ENCODE measurements at regions not wholly inside any gene's neighbourhood (a gene's known extent, or its start where the extent isn't known, plus 50 kb on each side); places are given as distances from the start of the nearest gene placed in this dataset.

DNA sequence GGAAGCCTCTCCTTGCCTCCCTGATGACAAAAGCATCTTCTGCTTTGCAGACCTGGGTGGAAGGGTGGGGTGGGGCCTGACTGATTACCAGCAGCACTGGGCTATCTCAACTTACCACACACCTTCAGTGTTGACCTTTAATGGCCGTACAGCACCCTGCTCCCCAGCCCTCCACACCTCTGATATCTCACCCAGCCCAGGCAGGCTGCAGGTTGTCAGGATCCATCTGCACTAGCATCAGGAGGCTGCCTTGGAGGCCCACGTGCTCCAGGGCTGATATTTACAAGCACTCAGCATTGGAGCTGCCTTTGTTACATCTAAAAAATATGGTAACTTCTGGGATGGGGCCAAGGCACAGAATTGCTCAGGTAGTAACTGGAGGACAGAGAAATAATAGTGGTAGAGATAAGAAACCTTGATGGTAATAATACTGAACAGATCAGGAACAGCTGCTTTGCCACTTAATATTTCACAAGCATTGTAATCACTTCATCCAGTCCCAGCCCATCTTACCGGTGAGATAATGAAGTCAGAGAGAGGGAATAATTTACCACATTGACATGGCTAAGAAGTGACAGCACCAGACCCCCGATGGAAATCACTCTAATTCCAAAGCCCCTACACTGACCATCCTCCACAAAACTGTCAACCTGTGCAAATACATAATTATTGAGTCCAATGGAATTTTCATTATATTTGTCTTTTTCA is 125.2 kb upstream of the RFLNA start:
- no peak for TF ChIP-seq CTCF (IDR thresholded peaks at IDR 0.05)
- TF ChIP-seq EP300 (IDR thresholded peaks at IDR 0.05) = no peak
- TF ChIP-seq POLR2A (IDR thresholded peaks at IDR 0.05) = no peak
- Histone ChIP-seq H3K27me3 (no peaks in the 10 kb centered on the region), H3K4me1 (peaks cover 0 to 10% (median 4%) of the 10 kb centered on the region in 4 donors), H3K4me3 (no peak overlapping the region), H3K27ac (no peak overlapping the region), H3K9me3 (no peaks in the 10 kb centered on the region), H3K36me3 (no peaks in the 10 kb centered on the region)
- no peak for DNase-seq (ENCODE audit: low spot score in 2 of 2)
- WGBS, 2 donors = 79 to 94% methylated on average over 4 of the region's 4 CpGs

GRCh38 chr12:124170760-124171159 is 124.1 kb upstream of the RFLNA start:
- Histone ChIP-seq H3K27ac (no peak overlapping the region), H3K36me3 (no peaks in the 10 kb centered on the region), H3K4me1 (peaks cover 0 to 10% (median 4%) of the 10 kb centered on the region in 4 donors), H3K27me3 (no peaks in the 10 kb centered on the region), H3K9me3 (no peaks in the 10 kb centered on the region), H3K4me3 (no peak overlapping the region)
- WGBS, 2 donors = 58 to 65% methylated on average over 5 of the region's 5 CpGs
- TF ChIP-seq CTCF (IDR thresholded peaks at IDR 0.05) (no peak), EP300 (IDR thresholded peaks at IDR 0.05) (no peak), POLR2A (IDR thresholded peaks at IDR 0.05) (no peak)
- no peak for DNase-seq (ENCODE audit: low spot score in 2 of 2)

DNA sequence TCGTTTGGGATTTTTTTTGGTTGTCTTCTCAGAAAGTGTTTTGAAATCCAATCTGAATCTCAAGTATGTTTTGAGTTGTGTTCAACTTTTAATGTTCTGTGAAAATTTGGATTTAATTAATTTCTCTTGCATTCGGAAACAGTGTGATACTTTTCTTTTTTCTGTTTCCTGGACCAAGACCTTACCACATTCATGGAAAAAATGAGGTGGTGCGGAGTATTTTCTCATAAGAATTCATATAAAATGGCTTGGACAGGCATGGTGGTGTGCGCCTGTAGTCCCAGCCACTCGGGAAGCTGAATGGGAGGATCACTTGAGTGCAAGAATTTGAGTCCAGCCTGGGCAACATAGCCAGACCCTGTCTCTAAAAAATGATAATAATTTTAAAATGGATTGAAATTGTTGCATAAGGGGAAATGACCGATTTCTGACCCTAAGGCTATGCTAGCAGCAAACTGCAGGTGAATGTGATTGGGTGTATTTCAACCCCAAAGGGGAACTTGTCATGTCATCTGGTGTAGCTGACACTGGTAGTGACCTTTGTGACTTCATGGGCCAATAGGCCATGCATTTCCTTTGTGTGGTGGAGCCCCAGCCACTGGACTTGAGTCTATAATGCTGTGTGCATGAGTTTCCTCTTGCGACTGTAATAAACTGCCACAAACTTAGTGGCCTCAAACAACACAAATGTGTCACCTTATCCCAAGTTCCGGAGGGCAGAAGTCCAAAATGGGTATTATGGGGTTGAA is 123.5 kb upstream of the RFLNA start:
- no peaks in the 10 kb centered on the region for H3K9me3 ChIP-seq
- TF ChIP-seq POLR2A (IDR thresholded peaks at IDR 0.05) (no peak), CTCF (IDR thresholded peaks at IDR 0.05) (no peak), EP300 (IDR thresholded peaks at IDR 0.05) (no peak)
- no peak overlapping the region for H3K27ac ChIP-seq
- WGBS, 2 donors = 81 to 85% methylated on average over 7 to 8 of the region's 8 CpGs
- no peaks in the 10 kb centered on the region for H3K36me3 ChIP-seq
- H3K27me3 ChIP-seq = no peaks in the 10 kb centered on the region
- peaks cover 0 to 10% (median 4%) of the 10 kb centered on the region in 4 donors for H3K4me1 ChIP-seq
- no peak overlapping the region for H3K4me3 ChIP-seq
- no peak for DNase-seq (ENCODE audit: low spot score in 2 of 2)

- no peak for TF ChIP-seq CTCF (IDR thresholded peaks at IDR 0.05)
- TF ChIP-seq POLR2A (IDR thresholded peaks at IDR 0.05) = no peak
- no peak for TF ChIP-seq EP300 (IDR thresholded peaks at IDR 0.05)
- H3K4me1 ChIP-seq = peaks cover 0 to 10% (median 4%) of the 10 kb centered on the region in 4 donors
- no peak for DNase-seq (ENCODE audit: low spot score in 2 of 2)
- H3K4me3 ChIP-seq = no peak overlapping the region
- 93 to 94% methylated on average over 6 of the region's 6 CpGs for WGBS, 2 donors
- H3K27me3 ChIP-seq = no peaks in the 10 kb centered on the region
- no peak overlapping the region for H3K27ac ChIP-seq
- no peaks in the 10 kb centered on the region for H3K9me3 ChIP-seq
- H3K36me3 ChIP-seq = no peaks in the 10 kb centered on the region
Measured at GRCh38 chr12:124172636-124173035, 122.3 kb upstream of the RFLNA start.

- TF ChIP-seq CTCF (IDR thresholded peaks at IDR 0.05) = no peak
- no peak for TF ChIP-seq EP300 (IDR thresholded peaks at IDR 0.05)
- no peak for TF ChIP-seq POLR2A (IDR thresholded peaks at IDR 0.05)
- no peak for DNase-seq (ENCODE audit: low spot score in 2 of 2)
- Histone ChIP-seq H3K36me3 (no peaks in the 10 kb centered on the region), H3K27me3 (no peaks in the 10 kb centered on the region), H3K27ac (no peak overlapping the region), H3K4me3 (no peak overlapping the region), H3K9me3 (no peaks in the 10 kb centered on the region), H3K4me1 (peaks cover 0 to 10% (median 4%) of the 10 kb centered on the region in 4 donors)
- 85 to 94% methylated on average over 7 of the region's 7 CpGs for WGBS, 2 donors
Measured at GRCh38 chr12:124173692-124174091, 121.2 kb upstream of the RFLNA start.

All from tibial nerve (tissue), 4 donors.